WTC11 (cell line): ENCODE measurements at regions not wholly inside any gene's neighbourhood (a gene's known extent, or its start where the extent isn't known, plus 50 kb on each side); places are given as distances from the start of the nearest gene placed in this dataset.
"Not testable (repeated sequence)": the region's sequence is repeated elsewhere in the genome, so short reads cannot be mapped to it uniquely, and the experiment has no call there.

Experiments used
- CREB1 ChIP-seq: sonication (generic); formaldehyde crosslinking; IDR thresholded peaks from 2 replicates; pipeline ENCODE4 v1.8.0; 2023; ENCODE audit warnings: mild to moderate bottlenecking, missing genetic modification reagents
- FOXJ3 ChIP-seq: sonication (generic); formaldehyde crosslinking; IDR thresholded peaks from 2 replicates; pipeline ENCODE4 v1.9.0; 2021; ENCODE audit warnings: missing genetic modification reagents, mild to moderate bottlenecking, borderline replicate concordance
- FOXK1 ChIP-seq: sonication (generic); formaldehyde crosslinking; IDR thresholded peaks from 2 replicates; pipeline ENCODE4 v1.8.0; 2022; ENCODE audit warnings: mild to moderate bottlenecking, moderate library complexity, missing genetic modification reagents
- GABPB1 ChIP-seq: sonication (generic); formaldehyde crosslinking; IDR thresholded peaks from 2 replicates; pipeline ENCODE4 v1.8.1; 2023; ENCODE audit warnings: mild to moderate bottlenecking, missing genetic modification reagents
- JAZF1 ChIP-seq: fragments of 250-450 bp; sonication (Bioruptor Pico); IDR thresholded peaks from 2 replicates; pipeline ENCODE4 v1.9.0; 2021; ENCODE audit warnings: moderate library complexity, mild to moderate bottlenecking, inconsistent platforms
- TEAD4 ChIP-seq: sonication (generic); formaldehyde crosslinking; IDR thresholded peaks from 2 replicates; pipeline ENCODE4 v1.8.0; 2022; ENCODE audit warnings: mild to moderate bottlenecking, missing genetic modification reagents
- TP53 ChIP-seq: sonication (generic); formaldehyde crosslinking; IDR thresholded peaks from 2 replicates; pipeline ENCODE4 v1.8.1; 2023; ENCODE audit warnings: mild to moderate bottlenecking, missing genetic modification reagents
- ZBTB21 ChIP-seq: sonication (generic); formaldehyde crosslinking; IDR thresholded peaks from 2 replicates; pipeline ENCODE4 v1.8.1; 2023; ENCODE audit warnings: mild to moderate bottlenecking, missing genetic modification reagents, borderline replicate concordance
- ZNF232 ChIP-seq: sonication (generic); formaldehyde crosslinking; IDR thresholded peaks from 2 replicates; pipeline ENCODE4 v1.8.0; 2022; ENCODE audit warnings: mild to moderate bottlenecking, missing genetic modification reagents
- TF ChIP-seq, protein P1 (sequence below): fragments of 200-600 bp; IDR thresholded peaks from 2 replicates; pipeline ENCODE4 v1.8.0; 2022; ENCODE audit warnings: antibody characterized with exemption
- TF ChIP-seq, protein P2 (sequence below): sonication (generic); formaldehyde crosslinking; IDR thresholded peaks from 2 replicates; pipeline ENCODE4 v1.8.0; 2022; ENCODE audit warnings: mild to moderate bottlenecking, missing genetic modification reagents
- TF ChIP-seq, protein P3 (sequence below): sonication (generic); formaldehyde crosslinking; IDR thresholded peaks from 2 replicates; pipeline ENCODE4 v1.8.0; 2023; ENCODE audit warnings: missing genetic modification reagents, mild to moderate bottlenecking, borderline replicate concordance
- TF ChIP-seq, protein P4 (sequence below): sonication (generic); formaldehyde crosslinking; IDR thresholded peaks from 2 replicates; pipeline ENCODE4 v1.8.1; 2023; ENCODE audit warnings: mild to moderate bottlenecking, missing genetic modification reagents, moderate library complexity
- TF ChIP-seq, protein P5 (sequence below): sonication (generic); formaldehyde crosslinking; IDR thresholded peaks from 2 replicates; pipeline ENCODE4 v1.8.0; 2022; ENCODE audit warnings: mild to moderate bottlenecking, missing genetic modification reagents

DNA sequence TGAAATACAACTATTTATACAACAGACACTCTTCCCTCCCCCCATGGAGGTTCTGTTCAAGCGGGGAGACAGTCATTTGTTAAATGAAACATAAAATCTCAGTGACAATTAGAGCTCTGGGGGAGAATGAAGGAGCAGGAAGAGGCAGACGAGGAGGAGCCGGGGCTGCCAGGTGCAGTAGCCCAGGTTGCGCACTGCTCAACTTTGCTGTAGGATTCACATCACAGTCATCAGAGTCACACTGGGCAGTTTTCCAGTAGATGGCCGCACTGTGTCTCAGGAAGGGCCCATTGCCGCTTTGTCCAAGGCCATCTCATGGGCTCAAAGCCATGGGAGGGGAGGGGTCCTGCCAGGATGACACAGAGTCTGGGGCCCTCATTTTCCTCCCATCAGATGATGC, 342.4 kb downstream of the ADGRD1 start:
- TF ChIP-seq, protein P1, sequence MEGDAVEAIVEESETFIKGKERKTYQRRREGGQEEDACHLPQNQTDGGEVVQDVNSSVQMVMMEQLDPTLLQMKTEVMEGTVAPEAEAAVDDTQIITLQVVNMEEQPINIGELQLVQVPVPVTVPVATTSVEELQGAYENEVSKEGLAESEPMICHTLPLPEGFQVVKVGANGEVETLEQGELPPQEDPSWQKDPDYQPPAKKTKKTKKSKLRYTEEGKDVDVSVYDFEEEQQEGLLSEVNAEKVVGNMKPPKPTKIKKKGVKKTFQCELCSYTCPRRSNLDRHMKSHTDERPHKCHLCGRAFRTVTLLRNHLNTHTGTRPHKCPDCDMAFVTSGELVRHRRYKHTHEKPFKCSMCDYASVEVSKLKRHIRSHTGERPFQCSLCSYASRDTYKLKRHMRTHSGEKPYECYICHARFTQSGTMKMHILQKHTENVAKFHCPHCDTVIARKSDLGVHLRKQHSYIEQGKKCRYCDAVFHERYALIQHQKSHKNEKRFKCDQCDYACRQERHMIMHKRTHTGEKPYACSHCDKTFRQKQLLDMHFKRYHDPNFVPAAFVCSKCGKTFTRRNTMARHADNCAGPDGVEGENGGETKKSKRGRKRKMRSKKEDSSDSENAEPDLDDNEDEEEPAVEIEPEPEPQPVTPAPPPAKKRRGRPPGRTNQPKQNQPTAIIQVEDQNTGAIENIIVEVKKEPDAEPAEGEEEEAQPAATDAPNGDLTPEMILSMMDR = not testable (repeated sequence)
- TF ChIP-seq, protein P2, sequence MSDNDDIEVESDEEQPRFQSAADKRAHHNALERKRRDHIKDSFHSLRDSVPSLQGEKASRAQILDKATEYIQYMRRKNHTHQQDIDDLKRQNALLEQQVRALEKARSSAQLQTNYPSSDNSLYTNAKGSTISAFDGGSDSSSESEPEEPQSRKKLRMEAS (CRISPR knock-in tag) = not testable (repeated sequence)
- TF ChIP-seq, protein P3, sequence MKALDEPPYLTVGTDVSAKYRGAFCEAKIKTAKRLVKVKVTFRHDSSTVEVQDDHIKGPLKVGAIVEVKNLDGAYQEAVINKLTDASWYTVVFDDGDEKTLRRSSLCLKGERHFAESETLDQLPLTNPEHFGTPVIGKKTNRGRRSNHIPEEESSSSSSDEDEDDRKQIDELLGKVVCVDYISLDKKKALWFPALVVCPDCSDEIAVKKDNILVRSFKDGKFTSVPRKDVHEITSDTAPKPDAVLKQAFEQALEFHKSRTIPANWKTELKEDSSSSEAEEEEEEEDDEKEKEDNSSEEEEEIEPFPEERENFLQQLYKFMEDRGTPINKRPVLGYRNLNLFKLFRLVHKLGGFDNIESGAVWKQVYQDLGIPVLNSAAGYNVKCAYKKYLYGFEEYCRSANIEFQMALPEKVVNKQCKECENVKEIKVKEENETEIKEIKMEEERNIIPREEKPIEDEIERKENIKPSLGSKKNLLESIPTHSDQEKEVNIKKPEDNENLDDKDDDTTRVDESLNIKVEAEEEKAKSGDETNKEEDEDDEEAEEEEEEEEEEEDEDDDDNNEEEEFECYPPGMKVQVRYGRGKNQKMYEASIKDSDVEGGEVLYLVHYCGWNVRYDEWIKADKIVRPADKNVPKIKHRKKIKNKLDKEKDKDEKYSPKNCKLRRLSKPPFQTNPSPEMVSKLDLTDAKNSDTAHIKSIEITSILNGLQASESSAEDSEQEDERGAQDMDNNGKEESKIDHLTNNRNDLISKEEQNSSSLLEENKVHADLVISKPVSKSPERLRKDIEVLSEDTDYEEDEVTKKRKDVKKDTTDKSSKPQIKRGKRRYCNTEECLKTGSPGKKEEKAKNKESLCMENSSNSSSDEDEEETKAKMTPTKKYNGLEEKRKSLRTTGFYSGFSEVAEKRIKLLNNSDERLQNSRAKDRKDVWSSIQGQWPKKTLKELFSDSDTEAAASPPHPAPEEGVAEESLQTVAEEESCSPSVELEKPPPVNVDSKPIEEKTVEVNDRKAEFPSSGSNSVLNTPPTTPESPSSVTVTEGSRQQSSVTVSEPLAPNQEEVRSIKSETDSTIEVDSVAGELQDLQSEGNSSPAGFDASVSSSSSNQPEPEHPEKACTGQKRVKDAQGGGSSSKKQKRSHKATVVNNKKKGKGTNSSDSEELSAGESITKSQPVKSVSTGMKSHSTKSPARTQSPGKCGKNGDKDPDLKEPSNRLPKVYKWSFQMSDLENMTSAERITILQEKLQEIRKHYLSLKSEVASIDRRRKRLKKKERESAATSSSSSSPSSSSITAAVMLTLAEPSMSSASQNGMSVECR (CRISPR knock-in tag) = not testable (repeated sequence)
- not testable (repeated sequence) for TF ChIP-seq FOXK1 (CRISPR knock-in tag); CREB1 (CRISPR knock-in tag); GABPB1 (CRISPR knock-in tag); JAZF1; FOXJ3; ZBTB21; TEAD4 (CRISPR knock-in tag); TP53; ZNF232 (CRISPR knock-in tag)
- TF ChIP-seq, protein P4, sequence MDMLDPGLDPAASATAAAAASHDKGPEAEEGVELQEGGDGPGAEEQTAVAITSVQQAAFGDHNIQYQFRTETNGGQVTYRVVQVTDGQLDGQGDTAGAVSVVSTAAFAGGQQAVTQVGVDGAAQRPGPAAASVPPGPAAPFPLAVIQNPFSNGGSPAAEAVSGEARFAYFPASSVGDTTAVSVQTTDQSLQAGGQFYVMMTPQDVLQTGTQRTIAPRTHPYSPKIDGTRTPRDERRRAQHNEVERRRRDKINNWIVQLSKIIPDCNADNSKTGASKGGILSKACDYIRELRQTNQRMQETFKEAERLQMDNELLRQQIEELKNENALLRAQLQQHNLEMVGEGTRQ (CRISPR knock-in tag) = not testable (repeated sequence)
- TF ChIP-seq, protein P5, sequence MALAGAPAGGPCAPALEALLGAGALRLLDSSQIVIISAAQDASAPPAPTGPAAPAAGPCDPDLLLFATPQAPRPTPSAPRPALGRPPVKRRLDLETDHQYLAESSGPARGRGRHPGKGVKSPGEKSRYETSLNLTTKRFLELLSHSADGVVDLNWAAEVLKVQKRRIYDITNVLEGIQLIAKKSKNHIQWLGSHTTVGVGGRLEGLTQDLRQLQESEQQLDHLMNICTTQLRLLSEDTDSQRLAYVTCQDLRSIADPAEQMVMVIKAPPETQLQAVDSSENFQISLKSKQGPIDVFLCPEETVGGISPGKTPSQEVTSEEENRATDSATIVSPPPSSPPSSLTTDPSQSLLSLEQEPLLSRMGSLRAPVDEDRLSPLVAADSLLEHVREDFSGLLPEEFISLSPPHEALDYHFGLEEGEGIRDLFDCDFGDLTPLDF = not testable (repeated sequence)
